Stimulated activated naive CD8-positive, alpha-beta T cell treated with anti-CD3 and anti-CD28 coated beads, Interleukin-15, Interleukin-2, amounts not matched to agents 100 ng/mL and 50 ng/mL, for 24 hours (primary cell): ENCODE measurements at regions not wholly inside any gene's neighbourhood (a gene's known extent, or its start where the extent isn't known, plus 50 kb on each side); places are given as distances from the start of the nearest gene placed in this dataset.
"Not testable (repeated sequence)": the region's sequence is repeated elsewhere in the genome, so short reads cannot be mapped to it uniquely, and the experiment has no call there.

Source experiments
- H3K27ac Mint-ChIP-seq: one replicate; pipeline ENCODE4 v1.8.0; 2021; ENCODE audit warnings: mild to moderate bottlenecking, mixed read lengths
- H3K27me3 Mint-ChIP-seq: one replicate; pipeline ENCODE4 v1.8.0; 2021; ENCODE audit warnings: mixed read lengths
- H3K36me3 Mint-ChIP-seq: one replicate; pipeline ENCODE4 v1.8.0; 2021; ENCODE audit warnings: low read depth, mixed read lengths
- H3K4me1 Mint-ChIP-seq: one replicate; pipeline ENCODE4 v1.8.0; 2021; ENCODE audit warnings: low read depth, mixed read lengths
- H3K4me3 Mint-ChIP-seq: one replicate; pipeline ENCODE4 v1.8.0; 2021; ENCODE audit warnings: mild to moderate bottlenecking, mixed read lengths
- H3K9me3 Mint-ChIP-seq: one replicate; pipeline ENCODE4 v1.8.0; 2021; ENCODE audit warnings: mixed read lengths

DNA sequence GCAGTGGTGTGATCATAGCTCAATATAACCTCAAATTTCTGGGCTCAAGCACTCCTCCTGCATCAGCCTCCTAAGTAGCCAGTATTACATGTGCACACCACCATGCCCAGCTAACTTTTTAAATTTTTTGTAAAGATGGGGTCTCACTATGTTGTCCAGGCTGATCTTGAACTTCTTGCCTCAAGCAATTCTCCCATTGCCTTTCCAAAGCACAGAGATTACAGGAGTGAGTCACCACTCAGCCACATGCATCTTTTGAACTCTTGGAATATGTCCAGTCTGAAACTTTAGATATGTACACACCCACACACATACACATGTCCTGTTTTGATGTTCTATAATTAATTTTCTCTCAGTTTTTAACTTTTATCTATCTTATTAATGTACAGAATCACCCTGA is 2163.5 kb upstream of the DEFB115 start:
- not testable (repeated sequence) for H3K4me3 Mint-ChIP-seq, H3K27me3 Mint-ChIP-seq, H3K36me3 Mint-ChIP-seq, H3K27ac Mint-ChIP-seq, H3K9me3 Mint-ChIP-seq, H3K4me1 Mint-ChIP-seq

GRCh38 chr20:29096695-29097094 is 2160.8 kb upstream of the DEFB115 start:
- H3K36me3 Mint-ChIP-seq, H3K4me3 Mint-ChIP-seq, H3K4me1 Mint-ChIP-seq, H3K27ac Mint-ChIP-seq, H3K27me3 Mint-ChIP-seq, H3K9me3 Mint-ChIP-seq: not testable (repeated sequence)

DNA sequence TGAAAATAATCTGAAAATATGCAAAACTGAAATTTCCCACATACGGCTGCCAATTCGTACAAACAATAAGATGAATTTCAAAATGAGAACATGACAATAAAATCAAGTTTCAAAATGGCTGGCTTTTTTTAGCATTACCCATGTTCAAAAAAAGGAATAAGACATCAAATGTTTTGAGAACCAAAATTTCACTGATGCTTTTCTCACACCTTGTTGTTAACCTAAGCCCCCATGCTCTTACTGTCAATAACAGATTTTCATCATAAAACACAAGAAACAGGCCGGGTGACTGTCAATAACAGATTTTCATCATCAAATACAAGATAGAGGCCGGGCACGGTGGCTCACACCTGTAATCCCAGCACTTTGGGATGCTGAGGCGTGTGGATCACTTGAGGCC is 2149.6 kb upstream of the DEFB115 start:
- not testable (repeated sequence) for H3K27ac Mint-ChIP-seq

DNA sequence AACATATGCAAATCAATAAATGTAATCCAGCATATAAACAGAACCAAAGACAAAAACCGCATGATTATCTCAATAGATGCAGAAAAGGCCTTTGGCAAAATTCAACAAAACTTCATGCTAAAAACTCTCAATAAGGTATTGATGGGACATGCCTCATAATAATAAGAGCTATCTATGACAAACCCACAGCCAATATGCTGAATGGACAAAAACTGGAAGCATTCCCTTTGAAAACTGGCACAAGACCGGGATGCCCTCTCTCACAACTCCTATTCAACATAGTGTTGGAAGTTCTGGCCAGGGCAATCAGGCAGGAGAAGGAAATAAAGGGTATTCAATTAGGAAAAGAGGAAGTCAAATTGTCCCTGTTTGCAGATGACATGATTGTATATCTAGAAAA is 2148.1 kb upstream of the DEFB115 start:
- not testable (repeated sequence) for H3K4me3 Mint-ChIP-seq, H3K36me3 Mint-ChIP-seq, H3K4me1 Mint-ChIP-seq, H3K27me3 Mint-ChIP-seq, H3K27ac Mint-ChIP-seq
- peaks cover 26% of the 10 kb centered on the region for H3K9me3 Mint-ChIP-seq

More for the DNA sequence above, 2149.6 kb upstream of the DEFB115 start:
- H3K4me3 Mint-ChIP-seq, H3K36me3 Mint-ChIP-seq, H3K27me3 Mint-ChIP-seq, H3K4me1 Mint-ChIP-seq: not testable (repeated sequence)
- peaks cover 29% of the 10 kb centered on the region for H3K9me3 Mint-ChIP-seq

DNA sequence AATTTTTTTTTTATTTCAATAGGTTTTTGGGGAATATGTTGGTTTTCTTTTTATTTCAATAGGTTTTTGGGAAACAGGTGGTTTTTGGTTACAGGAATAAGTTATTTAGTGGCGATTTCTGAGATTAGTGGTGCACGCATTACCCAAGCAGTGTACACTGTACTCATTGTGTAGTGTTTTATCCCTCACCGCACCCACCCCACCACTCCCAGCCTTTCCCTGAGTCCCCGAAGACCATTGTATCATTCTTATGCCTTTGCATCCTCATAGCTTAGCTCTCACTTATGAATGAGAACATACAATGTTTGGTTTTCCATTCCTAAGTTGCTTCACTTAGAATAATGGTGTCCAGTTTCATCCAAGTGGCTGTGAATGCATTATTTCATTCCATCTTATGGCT is 2142.4 kb upstream of the DEFB115 start:
- not testable (repeated sequence) for H3K36me3 Mint-ChIP-seq, H3K27me3 Mint-ChIP-seq, H3K4me3 Mint-ChIP-seq, H3K4me1 Mint-ChIP-seq, H3K27ac Mint-ChIP-seq
- H3K9me3 Mint-ChIP-seq, result peaks cover 30% of the 10 kb centered on the region

DNA sequence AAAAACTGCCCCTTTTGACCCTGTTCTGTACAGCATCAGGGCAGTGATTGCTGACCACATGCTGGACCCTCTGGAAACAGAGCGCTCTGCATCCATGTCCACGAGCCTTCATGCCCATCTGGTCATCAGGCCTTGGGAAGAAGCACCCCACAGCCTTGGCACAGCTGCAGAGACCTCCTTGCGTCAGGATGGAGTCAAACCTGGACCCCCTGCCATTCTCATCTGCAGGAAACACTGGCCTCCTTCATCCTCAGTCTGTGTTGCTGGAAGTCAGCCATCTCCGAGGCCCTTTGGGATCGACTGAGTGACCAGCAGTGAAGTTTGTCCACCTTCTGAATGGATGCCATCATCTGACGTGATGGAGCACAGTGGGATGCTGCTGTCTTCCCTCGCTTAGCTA is 2138.3 kb upstream of the DEFB115 start:
- Mint-ChIP-seq H3K27ac (no peak overlapping the region), H3K9me3 (peaks cover 40% of the 10 kb centered on the region), H3K27me3 (no peaks in the 10 kb centered on the region), H3K4me1 (no peaks in the 10 kb centered on the region), H3K4me3 (no peak overlapping the region), H3K36me3 (no peaks in the 10 kb centered on the region)

GRCh38 chr20:29119684-29120083 is 2137.8 kb upstream of the DEFB115 start:
- H3K4me1 Mint-ChIP-seq, H3K27me3 Mint-ChIP-seq, H3K36me3 Mint-ChIP-seq, H3K27ac Mint-ChIP-seq, H3K4me3 Mint-ChIP-seq: not testable (repeated sequence)
- H3K9me3 Mint-ChIP-seq, result peaks cover 40% of the 10 kb centered on the region

DNA sequence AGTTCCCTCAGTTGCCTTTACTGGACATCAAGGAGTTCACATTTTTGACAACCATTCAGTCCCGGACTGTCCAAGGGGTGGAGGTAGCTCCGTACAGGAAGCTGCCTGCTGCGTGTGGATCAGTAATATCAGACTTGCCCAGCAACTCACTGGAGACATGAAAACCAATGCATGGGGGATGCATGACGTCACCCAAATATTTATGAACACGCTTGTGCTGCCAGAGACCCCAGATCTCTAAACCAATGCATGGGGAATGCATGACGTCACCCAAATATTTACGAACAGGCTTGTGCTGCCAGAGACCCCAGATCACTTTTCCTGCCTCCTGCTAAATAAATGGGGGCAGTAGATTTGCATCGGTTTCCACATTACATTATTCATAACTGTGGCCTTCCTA is 2137.4 kb upstream of the DEFB115 start:
- peaks cover 40% of the 10 kb centered on the region for H3K9me3 Mint-ChIP-seq
- H3K4me3 Mint-ChIP-seq, H3K4me1 Mint-ChIP-seq, H3K27ac Mint-ChIP-seq, H3K27me3 Mint-ChIP-seq, H3K36me3 Mint-ChIP-seq: not testable (repeated sequence)

DNA sequence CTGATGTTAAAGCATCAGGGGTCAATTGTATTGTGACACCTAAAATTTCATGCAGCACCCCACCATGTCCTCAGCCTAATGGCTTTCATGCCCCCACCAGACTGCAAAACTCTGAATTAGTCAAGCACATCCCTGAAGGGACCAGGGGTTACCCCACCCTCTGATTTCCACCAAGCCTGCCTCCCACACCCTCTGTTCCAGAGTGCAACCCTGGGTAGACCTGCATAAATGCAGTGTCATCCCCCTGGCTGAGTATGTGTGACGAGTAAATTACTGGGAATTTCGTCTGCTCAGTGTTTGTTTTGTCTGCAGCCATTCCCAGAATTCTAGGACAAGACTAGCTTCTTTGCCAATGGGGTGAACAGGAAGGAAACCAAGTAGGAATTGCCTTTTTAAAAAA is 2136.9 kb upstream of the DEFB115 start:
- H3K36me3 Mint-ChIP-seq, H3K27ac Mint-ChIP-seq, H3K27me3 Mint-ChIP-seq, H3K4me1 Mint-ChIP-seq, H3K4me3 Mint-ChIP-seq: not testable (repeated sequence)
- H3K9me3 Mint-ChIP-seq, result peaks cover 39% of the 10 kb centered on the region

DNA sequence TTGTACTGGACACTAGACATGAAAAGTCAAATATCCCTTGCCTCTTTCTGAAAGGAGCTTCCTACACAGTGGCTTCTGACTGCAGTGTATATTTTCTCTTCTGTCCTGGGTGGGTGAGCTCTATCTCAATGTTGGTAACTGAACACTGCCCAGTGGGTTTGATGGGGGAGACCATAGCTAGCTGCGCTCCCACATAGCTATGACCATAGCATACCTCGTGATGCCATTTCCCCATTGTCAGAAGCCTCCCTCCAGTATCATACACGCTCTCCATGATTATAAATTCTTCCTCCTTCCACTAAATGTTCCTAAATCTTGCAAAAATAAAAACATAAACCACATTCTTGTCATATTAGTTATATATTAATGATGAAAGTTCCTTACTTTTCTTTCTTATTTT is 2134.7 kb upstream of the DEFB115 start:
- H3K27me3 Mint-ChIP-seq, H3K4me3 Mint-ChIP-seq, H3K36me3 Mint-ChIP-seq, H3K4me1 Mint-ChIP-seq, H3K27ac Mint-ChIP-seq: not testable (repeated sequence)
- H3K9me3 Mint-ChIP-seq, result peaks cover 35% of the 10 kb centered on the region

GRCh38 chr20:29123861-29124260 is 2133.6 kb upstream of the DEFB115 start:
- H3K36me3 Mint-ChIP-seq, result no peaks in the 10 kb centered on the region
- H3K4me3 Mint-ChIP-seq, result no peak overlapping the region
- H3K27me3 Mint-ChIP-seq, result no peaks in the 10 kb centered on the region
- H3K27ac Mint-ChIP-seq, result no peak overlapping the region
- no peaks in the 10 kb centered on the region for H3K4me1 Mint-ChIP-seq
- peaks cover 27% of the 10 kb centered on the region for H3K9me3 Mint-ChIP-seq
